Neural cell (in vitro differentiated cells): ENCODE measurements at regions not wholly inside any gene's neighbourhood (a gene's known extent, or its start where the extent isn't known, plus 50 kb on each side); places are given as distances from the start of the nearest gene placed in this dataset.

Source experiments
- H2AFZ ChIP-seq: fragments of 200-600, 300-800 bp; sonication (generic), shearing (Covaris generic); 2 replicates; pipeline ENCODE4 v1.6.0; 2014; ENCODE audit warnings: low read depth, mild to moderate bottlenecking, antibody characterized with exemption, low read length, moderate library complexity
- H3F3A ChIP-seq: fragments of 200-600 bp; shearing (Covaris generic); 2 replicates; pipeline ENCODE4 v1.6.1; 2016; ENCODE audit warnings: mild to moderate bottlenecking, moderate library complexity, mixed read lengths, antibody characterized with exemption, low read length; ENCODE audit not compliant: insufficient read depth, poor library complexity, severe bottlenecking
- H3K27ac ChIP-seq: fragments of 200-600, 300-800 bp; sonication (generic), shearing (Covaris generic); 2 replicates; pipeline ENCODE4 v1.5.1; 2014; ENCODE audit warnings: mild to moderate bottlenecking, low read length, moderate library complexity
- H3K27me3 ChIP-seq: fragments of 300-800, 200-600 bp; sonication (generic), shearing (Covaris generic); 2 replicates; pipeline ENCODE4 v1.6.0; 2014; ENCODE audit warnings: mild to moderate bottlenecking, low read depth, low read length, moderate library complexity; ENCODE audit not compliant: insufficient read depth
- H3K36me3 ChIP-seq: fragments of 300-800, 200-600 bp; sonication (generic), shearing (Covaris generic); 2 replicates; pipeline ENCODE4 v1.5.1; 2014; ENCODE audit warnings: mild to moderate bottlenecking, antibody characterized with exemption, low read length, moderate library complexity; ENCODE audit not compliant: insufficient read depth
- H3K4me2 ChIP-seq: fragments of 300-800, 200-600 bp; sonication (generic), shearing (Covaris generic); 2 replicates; pipeline ENCODE4 v1.6.0; 2014; ENCODE audit warnings: mild to moderate bottlenecking, low read length
- H3K4me3 ChIP-seq: fragments of 300-800, 200-600 bp; sonication (generic), shearing (Covaris generic); 2 replicates; pipeline ENCODE4 v1.5.1; 2014; ENCODE audit warnings: mild to moderate bottlenecking, low read length, moderate library complexity
- H3K79me2 ChIP-seq: fragments of 200-600 bp; shearing (Covaris generic); replicated peaks from 2 replicates; pipeline ENCODE4 v1.6.0; 2014; ENCODE audit warnings: mild to moderate bottlenecking, low read length, moderate library complexity; ENCODE audit not compliant: insufficient read depth
- H3K9ac ChIP-seq: fragments of 300-800, 200-600 bp; sonication (generic), shearing (Covaris generic); 2 replicates; pipeline ENCODE4 v1.6.1; 2016; ENCODE audit warnings: mild to moderate bottlenecking, low read length, mixed read lengths
- H3K9me2 ChIP-seq: fragments of 200-600 bp; shearing (Covaris generic); 2 replicates; pipeline ENCODE4 v1.6.1; 2016; ENCODE audit warnings: mild to moderate bottlenecking, low read length, mixed read lengths; ENCODE audit not compliant: insufficient read depth
- H3K9me3 ChIP-seq: fragments of 200-600, 300-800 bp; sonication (generic), shearing (Covaris generic); 2 replicates; pipeline ENCODE4 v1.6.1; 2016; ENCODE audit warnings: mild to moderate bottlenecking, mixed run types, low read length, moderate library complexity, mixed read lengths
- H4K20me1 ChIP-seq: fragments of 200-600 bp; shearing (Covaris generic); 2 replicates; pipeline ENCODE4 v1.6.1; 2016; ENCODE audit warnings: mild to moderate bottlenecking, mixed run types; ENCODE audit not compliant: insufficient read depth
- EP300 ChIP-seq: fragments of 450-650 bp; conservative IDR thresholded peaks from 2 replicates; pipeline ENCODE4 v1.6.1; 2014; ENCODE audit warnings: antibody characterized with exemption, mild to moderate bottlenecking, moderate library complexity; ENCODE audit not compliant: poor library complexity, severe bottlenecking
- EZH2 ChIP-seq: fragments of 200-600, 300-800 bp; shearing (Covaris generic), sonication (generic); IDR thresholded peaks from 2 replicates; pipeline ENCODE4 v1.6.1; 2014; ENCODE audit warnings: antibody characterized with exemption, low read length, borderline replicate concordance, mild to moderate bottlenecking; ENCODE audit not compliant: insufficient read depth, poor library complexity, severe bottlenecking
- MXI1 ChIP-seq: fragments of 450-650 bp; conservative IDR thresholded peaks from 2 replicates; pipeline ENCODE4 v1.6.1; 2014; ENCODE audit warnings: antibody characterized with exemption, mild to moderate bottlenecking; ENCODE audit not compliant: poor library complexity, severe bottlenecking
- POLR2AphosphoS5 ChIP-seq: IDR thresholded peaks from 2 replicates; pipeline ENCODE4 v1.6.1; 2012
- RAD21 ChIP-seq: fragments of 450-650 bp; conservative IDR thresholded peaks from 2 replicates; pipeline ENCODE4 v1.6.1; 2014; ENCODE audit warnings: antibody characterized with exemption, mild to moderate bottlenecking, moderate library complexity
- SMC3 ChIP-seq: fragments of 450-650 bp; conservative IDR thresholded peaks from 2 replicates; pipeline ENCODE4 v1.6.1; 2014; ENCODE audit warnings: antibody characterized with exemption, mild to moderate bottlenecking, moderate library complexity; ENCODE audit not compliant: poor library complexity
- TAF1 ChIP-seq: IDR thresholded peaks from 2 replicates; pipeline ENCODE4 v1.6.1; 2012; ENCODE audit warnings: low read depth
- TF ChIP-seq, protein P1 (sequence below): fragments of 450-650 bp; IDR thresholded peaks from 2 replicates; pipeline ENCODE4 v1.5.1; 2014; ENCODE audit warnings: antibody characterized with exemption, mild to moderate bottlenecking, moderate library complexity; ENCODE audit not compliant: poor library complexity, severe bottlenecking
- TF ChIP-seq, protein P2 (sequence below): IDR thresholded peaks from 2 replicates; pipeline ENCODE4 v1.6.1; 2012; ENCODE audit warnings: borderline replicate concordance

DNA sequence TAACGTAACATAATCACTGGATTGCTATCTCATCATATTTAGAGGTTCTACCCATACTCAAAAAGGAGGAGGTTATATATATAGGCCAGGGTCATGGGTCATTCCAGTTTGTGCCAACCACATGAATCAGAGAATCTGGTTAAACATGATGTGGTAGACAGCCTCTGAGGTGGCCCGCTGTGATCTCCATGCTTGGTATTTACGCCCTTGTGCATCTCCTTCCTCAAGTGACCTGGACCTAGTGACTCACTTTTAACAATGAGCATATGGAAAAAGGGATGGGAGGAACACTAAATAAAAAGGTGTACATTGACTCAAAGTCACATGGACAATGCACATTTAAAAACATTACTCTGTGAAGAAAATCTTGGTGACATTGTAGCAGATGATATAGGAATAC lies 77.7 kb upstream of the CTNND2 start:
- no peaks in the 10 kb centered on the region for H3K27me3 ChIP-seq
- H3K36me3 ChIP-seq, result no peaks in the 10 kb centered on the region
- H3K9me2 ChIP-seq, result no peaks in the 10 kb centered on the region
- H3K4me2 ChIP-seq, result no peak overlapping the region
- no peak for TF ChIP-seq MXI1
- TF ChIP-seq, protein P1, sequence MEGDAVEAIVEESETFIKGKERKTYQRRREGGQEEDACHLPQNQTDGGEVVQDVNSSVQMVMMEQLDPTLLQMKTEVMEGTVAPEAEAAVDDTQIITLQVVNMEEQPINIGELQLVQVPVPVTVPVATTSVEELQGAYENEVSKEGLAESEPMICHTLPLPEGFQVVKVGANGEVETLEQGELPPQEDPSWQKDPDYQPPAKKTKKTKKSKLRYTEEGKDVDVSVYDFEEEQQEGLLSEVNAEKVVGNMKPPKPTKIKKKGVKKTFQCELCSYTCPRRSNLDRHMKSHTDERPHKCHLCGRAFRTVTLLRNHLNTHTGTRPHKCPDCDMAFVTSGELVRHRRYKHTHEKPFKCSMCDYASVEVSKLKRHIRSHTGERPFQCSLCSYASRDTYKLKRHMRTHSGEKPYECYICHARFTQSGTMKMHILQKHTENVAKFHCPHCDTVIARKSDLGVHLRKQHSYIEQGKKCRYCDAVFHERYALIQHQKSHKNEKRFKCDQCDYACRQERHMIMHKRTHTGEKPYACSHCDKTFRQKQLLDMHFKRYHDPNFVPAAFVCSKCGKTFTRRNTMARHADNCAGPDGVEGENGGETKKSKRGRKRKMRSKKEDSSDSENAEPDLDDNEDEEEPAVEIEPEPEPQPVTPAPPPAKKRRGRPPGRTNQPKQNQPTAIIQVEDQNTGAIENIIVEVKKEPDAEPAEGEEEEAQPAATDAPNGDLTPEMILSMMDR, result no peak
- no peak for TF ChIP-seq EP300
- TF ChIP-seq EZH2, result no peak
- no peak for TF ChIP-seq RAD21
- no peak for TF ChIP-seq TAF1
- TF ChIP-seq SMC3, result no peak
- no peak for TF ChIP-seq POLR2AphosphoS5
- H2AFZ ChIP-seq, result no peak overlapping the region
- no peak overlapping the region for H3K9ac ChIP-seq
- no peaks in the 10 kb centered on the region for H3F3A ChIP-seq
- no peaks in the 10 kb centered on the region for H4K20me1 ChIP-seq
- H3K9me3 ChIP-seq, result no peaks in the 10 kb centered on the region
- no peak overlapping the region for H3K27ac ChIP-seq
- no peak overlapping the region for H3K4me3 ChIP-seq
- no peaks in the 10 kb centered on the region for H3K79me2 ChIP-seq

DNA sequence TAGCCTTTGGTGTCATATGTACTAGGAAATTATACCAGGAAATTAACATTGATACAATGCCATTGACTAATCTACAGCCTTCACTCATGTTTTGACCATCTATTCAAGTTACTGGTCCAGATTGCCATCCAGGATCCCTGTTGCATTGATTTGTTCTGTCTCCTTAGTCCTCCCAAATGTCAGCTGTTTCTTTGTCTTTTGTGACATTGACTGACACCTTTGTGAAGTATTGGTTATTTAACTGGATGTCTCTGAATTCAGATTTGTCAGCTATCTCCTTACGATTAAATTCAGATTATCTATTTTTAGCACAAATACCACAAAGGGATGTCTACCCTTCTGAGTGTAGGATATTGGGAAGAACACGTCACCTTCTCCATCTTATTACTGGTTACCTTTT lies 73.7 kb upstream of the CTNND2 start:
- Histone ChIP-seq H3K79me2 (no peaks in the 10 kb centered on the region), H3K9ac (peak overlapping the region; percentile 29), H3K9me2 (no peaks in the 10 kb centered on the region), H3K9me3 (no peaks in the 10 kb centered on the region), H4K20me1 (no peaks in the 10 kb centered on the region), H3K4me2 (peak overlapping the region; percentile 8), H3K27ac (peak overlapping the region; percentile 87), H3F3A (no peaks in the 10 kb centered on the region), H3K36me3 (no peaks in the 10 kb centered on the region), H2AFZ (no peak overlapping the region), H3K27me3 (no peaks in the 10 kb centered on the region), H3K4me3 (peak overlapping the region; percentile 22)
- TF ChIP-seq POLR2AphosphoS5 (peak; percentile 61), EP300 (peak; percentile 98)
- TF ChIP-seq, protein P1, result no peak

DNA sequence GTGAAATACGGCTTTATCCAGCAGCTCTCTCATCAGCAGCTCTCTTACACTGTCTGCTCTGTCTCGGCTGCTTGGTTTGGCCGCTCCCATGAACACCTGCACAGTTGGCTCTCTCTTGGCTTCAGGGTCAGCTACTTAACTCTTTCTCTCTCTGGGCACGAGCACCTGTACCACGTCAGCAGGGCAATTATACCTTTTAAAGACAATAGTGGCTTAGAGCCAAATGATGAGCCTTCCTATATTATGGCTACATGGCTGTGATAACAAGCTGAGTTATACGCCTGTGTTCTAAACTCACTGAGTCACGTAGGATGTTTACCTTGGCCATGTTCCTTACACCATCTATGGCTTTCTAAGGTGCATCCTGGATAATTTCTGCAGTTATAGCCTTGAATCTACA lies 69.2 kb upstream of the CTNND2 start:
- H4K20me1 ChIP-seq, result no peaks in the 10 kb centered on the region
- no peaks in the 10 kb centered on the region for H3K9me2 ChIP-seq
- no peaks in the 10 kb centered on the region for H3K36me3 ChIP-seq
- no peak overlapping the region for H3K9ac ChIP-seq
- H3K4me2 ChIP-seq, result no peak overlapping the region
- H3F3A ChIP-seq, result no peaks in the 10 kb centered on the region
- TF ChIP-seq, protein P2, sequence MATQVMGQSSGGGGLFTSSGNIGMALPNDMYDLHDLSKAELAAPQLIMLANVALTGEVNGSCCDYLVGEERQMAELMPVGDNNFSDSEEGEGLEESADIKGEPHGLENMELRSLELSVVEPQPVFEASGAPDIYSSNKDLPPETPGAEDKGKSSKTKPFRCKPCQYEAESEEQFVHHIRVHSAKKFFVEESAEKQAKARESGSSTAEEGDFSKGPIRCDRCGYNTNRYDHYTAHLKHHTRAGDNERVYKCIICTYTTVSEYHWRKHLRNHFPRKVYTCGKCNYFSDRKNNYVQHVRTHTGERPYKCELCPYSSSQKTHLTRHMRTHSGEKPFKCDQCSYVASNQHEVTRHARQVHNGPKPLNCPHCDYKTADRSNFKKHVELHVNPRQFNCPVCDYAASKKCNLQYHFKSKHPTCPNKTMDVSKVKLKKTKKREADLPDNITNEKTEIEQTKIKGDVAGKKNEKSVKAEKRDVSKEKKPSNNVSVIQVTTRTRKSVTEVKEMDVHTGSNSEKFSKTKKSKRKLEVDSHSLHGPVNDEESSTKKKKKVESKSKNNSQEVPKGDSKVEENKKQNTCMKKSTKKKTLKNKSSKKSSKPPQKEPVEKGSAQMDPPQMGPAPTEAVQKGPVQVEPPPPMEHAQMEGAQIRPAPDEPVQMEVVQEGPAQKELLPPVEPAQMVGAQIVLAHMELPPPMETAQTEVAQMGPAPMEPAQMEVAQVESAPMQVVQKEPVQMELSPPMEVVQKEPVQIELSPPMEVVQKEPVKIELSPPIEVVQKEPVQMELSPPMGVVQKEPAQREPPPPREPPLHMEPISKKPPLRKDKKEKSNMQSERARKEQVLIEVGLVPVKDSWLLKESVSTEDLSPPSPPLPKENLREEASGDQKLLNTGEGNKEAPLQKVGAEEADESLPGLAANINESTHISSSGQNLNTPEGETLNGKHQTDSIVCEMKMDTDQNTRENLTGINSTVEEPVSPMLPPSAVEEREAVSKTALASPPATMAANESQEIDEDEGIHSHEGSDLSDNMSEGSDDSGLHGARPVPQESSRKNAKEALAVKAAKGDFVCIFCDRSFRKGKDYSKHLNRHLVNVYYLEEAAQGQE, result no peak
- TF ChIP-seq TAF1, result no peak
- no peak for TF ChIP-seq EP300
- TF ChIP-seq, protein P1, result no peak
- no peak for TF ChIP-seq RAD21
- TF ChIP-seq MXI1, result no peak
- no peak for TF ChIP-seq POLR2AphosphoS5
- TF ChIP-seq EZH2, result no peak
- no peak for TF ChIP-seq SMC3
- H3K4me3 ChIP-seq, result no peak overlapping the region
- no peaks in the 10 kb centered on the region for H3K9me3 ChIP-seq
- H3K27ac ChIP-seq, result no peak overlapping the region
- no peaks in the 10 kb centered on the region for H3K79me2 ChIP-seq
- H2AFZ ChIP-seq, result no peak overlapping the region
- no peaks in the 10 kb centered on the region for H3K27me3 ChIP-seq
